Osteocyte (in vitro differentiated cells): ENCODE measurements at regions not wholly inside any gene's neighbourhood (a gene's known extent, or its start where the extent isn't known, plus 50 kb on each side); places are given as distances from the start of the nearest gene placed in this dataset.

Source experiments
- DNase-seq: peaks from one replicate; pipeline ENCODE4 v3.0.0; 2021; ENCODE audit warnings: mixed read lengths; ENCODE audit not compliant: unreplicated experiment; ENCODE audit errors: extremely low spot score
- H3K27ac Mint-ChIP-seq: one replicate; pipeline ENCODE4 v1.8.0; 2021; ENCODE audit warnings: mild to moderate bottlenecking, mixed read lengths; ENCODE audit not compliant: unreplicated experiment
- H3K27me3 Mint-ChIP-seq: one replicate; pipeline ENCODE4 v1.8.0; 2021; ENCODE audit warnings: mixed read lengths; ENCODE audit not compliant: unreplicated experiment
- H3K36me3 Mint-ChIP-seq: one replicate; pipeline ENCODE4 v1.8.0; 2021; ENCODE audit warnings: mixed read lengths; ENCODE audit not compliant: unreplicated experiment
- H3K4me1 Mint-ChIP-seq: one replicate; pipeline ENCODE4 v1.8.0; 2021; ENCODE audit warnings: mixed read lengths; ENCODE audit not compliant: unreplicated experiment
- H3K4me3 Mint-ChIP-seq: one replicate; pipeline ENCODE4 v1.8.0; 2021; ENCODE audit warnings: mild to moderate bottlenecking, moderate library complexity, mixed read lengths; ENCODE audit not compliant: unreplicated experiment
- H3K9me3 Mint-ChIP-seq: one replicate; pipeline ENCODE4 v1.8.0; 2021; ENCODE audit warnings: mixed read lengths; ENCODE audit not compliant: unreplicated experiment
- TF ChIP-seq, protein P1 (sequence below): fragments of 200-600 bp; sonication (generic); IDR thresholded peaks from 2 replicates; pipeline ENCODE4 v1.5.0; 2021; ENCODE audit warnings: antibody characterized with exemption, mild to moderate bottlenecking, moderate library complexity

DNA sequence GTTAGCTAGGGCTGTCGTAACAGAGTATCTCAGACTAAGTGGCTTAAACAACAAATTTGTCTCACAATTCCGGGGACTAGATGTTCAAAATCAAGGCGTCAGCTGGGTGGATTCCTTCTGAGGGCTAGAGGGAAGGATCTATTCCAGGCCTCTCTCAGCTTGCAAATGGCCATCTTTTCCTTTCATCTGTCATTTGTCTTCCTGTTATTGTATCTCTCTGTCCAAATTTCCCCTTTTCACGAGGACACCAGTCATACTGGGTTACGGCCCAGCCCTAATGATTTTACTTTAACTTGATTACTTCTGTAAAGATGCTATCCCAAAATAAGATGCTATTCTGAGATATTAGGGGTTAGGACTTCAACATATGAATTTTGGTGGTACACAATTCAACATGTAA is 119.0 kb upstream of the CPSF6 start:
- H3K27me3 Mint-ChIP-seq, result peaks cover 13% of the 10 kb centered on the region
- TF ChIP-seq, protein P1, sequence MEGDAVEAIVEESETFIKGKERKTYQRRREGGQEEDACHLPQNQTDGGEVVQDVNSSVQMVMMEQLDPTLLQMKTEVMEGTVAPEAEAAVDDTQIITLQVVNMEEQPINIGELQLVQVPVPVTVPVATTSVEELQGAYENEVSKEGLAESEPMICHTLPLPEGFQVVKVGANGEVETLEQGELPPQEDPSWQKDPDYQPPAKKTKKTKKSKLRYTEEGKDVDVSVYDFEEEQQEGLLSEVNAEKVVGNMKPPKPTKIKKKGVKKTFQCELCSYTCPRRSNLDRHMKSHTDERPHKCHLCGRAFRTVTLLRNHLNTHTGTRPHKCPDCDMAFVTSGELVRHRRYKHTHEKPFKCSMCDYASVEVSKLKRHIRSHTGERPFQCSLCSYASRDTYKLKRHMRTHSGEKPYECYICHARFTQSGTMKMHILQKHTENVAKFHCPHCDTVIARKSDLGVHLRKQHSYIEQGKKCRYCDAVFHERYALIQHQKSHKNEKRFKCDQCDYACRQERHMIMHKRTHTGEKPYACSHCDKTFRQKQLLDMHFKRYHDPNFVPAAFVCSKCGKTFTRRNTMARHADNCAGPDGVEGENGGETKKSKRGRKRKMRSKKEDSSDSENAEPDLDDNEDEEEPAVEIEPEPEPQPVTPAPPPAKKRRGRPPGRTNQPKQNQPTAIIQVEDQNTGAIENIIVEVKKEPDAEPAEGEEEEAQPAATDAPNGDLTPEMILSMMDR, result no peak
- no peak overlapping the region for H3K4me3 Mint-ChIP-seq
- H3K4me1 Mint-ChIP-seq, result no peaks in the 10 kb centered on the region
- no peak for DNase-seq
- H3K9me3 Mint-ChIP-seq, result no peaks in the 10 kb centered on the region
- no peaks in the 10 kb centered on the region for H3K36me3 Mint-ChIP-seq
- no peak overlapping the region for H3K27ac Mint-ChIP-seq

DNA sequence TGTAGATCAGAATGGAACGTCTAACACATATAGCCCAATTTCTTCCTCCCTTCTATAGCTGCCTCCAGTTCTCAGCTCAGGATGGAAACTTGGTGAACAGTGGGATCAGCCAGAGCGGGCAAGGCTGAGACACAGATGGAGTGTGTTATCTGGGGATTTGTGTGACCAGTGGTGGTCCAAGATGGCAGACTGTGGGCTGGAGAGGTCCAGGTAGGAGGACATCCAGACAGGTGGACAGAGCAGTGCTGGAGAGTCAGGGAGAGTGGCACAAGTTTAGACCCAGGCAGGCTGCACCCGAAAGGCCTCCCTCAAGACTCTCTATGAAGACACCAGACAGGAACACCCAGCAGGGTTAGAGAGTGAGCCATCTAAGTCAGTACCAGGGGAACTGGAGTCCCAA is 116.1 kb upstream of the CPSF6 start:
- no peak overlapping the region for H3K27ac Mint-ChIP-seq
- peaks cover 13% of the 10 kb centered on the region for H3K27me3 Mint-ChIP-seq
- H3K4me1 Mint-ChIP-seq, result no peaks in the 10 kb centered on the region
- no peak overlapping the region for H3K4me3 Mint-ChIP-seq
- no peaks in the 10 kb centered on the region for H3K9me3 Mint-ChIP-seq
- H3K36me3 Mint-ChIP-seq, result no peaks in the 10 kb centered on the region
- DNase-seq, result peak; percentile 71
- TF ChIP-seq, protein P1, result no peak

DNA sequence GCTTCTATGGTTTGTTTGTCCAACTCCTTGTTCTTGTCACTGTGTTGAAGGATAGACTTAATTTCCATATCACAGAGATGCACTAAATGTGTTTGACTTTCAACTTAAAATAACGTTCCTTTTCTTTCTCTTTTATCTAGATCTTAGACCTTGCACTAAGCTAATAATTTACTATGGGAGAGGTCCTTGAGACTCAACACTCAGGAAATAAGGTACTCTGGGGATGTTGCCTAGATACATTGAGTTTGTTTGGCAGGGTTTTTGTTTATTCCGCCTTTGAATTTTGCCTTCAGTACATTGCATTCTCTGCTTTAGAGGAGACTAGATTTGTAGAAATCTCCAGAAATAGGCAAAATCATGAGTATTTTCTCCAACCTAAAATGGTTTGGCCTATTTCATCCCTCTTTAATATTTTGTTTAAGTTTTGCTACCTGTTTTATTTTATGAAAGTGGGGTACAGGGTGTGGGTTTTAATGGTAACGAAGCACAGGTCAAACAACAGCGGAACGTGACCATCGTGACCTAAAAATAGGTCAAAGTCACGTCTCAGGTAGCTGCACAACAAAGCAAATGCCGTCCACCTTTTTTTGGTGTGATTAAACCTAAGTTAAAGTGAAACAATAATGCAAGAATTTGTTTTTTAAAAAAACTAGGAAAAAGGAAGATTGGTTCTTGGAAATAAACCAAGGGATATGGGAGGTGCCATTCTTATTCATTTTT is 115.3 kb upstream of the CPSF6 start:
- Mint-ChIP-seq H3K9me3 (no peaks in the 10 kb centered on the region), H3K27me3 (peaks cover 13% of the 10 kb centered on the region), H3K27ac (no peak overlapping the region), H3K4me1 (no peaks in the 10 kb centered on the region), H3K36me3 (no peaks in the 10 kb centered on the region), H3K4me3 (no peak overlapping the region)
- TF ChIP-seq, protein P1, result no peak
- no peak for DNase-seq

DNA sequence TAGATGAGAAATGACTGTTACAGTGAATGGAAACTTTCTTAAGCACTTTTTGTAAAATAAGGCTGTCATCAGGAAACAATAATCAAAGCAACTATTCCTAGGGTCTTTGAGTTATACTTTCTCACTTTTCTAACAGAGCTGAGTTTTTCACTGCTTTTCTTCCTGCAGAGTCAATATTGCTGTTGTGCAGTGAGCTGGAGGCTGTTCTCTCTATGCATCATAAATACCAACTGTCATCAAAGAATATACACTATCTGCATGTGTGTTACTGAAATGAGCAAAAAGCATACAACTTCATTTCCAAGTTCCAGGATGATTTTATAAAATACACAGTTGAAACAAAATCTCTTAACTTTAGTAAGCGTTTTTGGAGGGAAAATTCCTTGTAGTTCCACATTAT is 110.4 kb upstream of the CPSF6 start:
- peaks cover 32% of the 10 kb centered on the region for H3K27me3 Mint-ChIP-seq
- no peak for DNase-seq
- H3K4me3 Mint-ChIP-seq, result no peak overlapping the region
- H3K4me1 Mint-ChIP-seq, result no peaks in the 10 kb centered on the region
- no peak overlapping the region for H3K27ac Mint-ChIP-seq
- TF ChIP-seq, protein P1, result no peak
- H3K36me3 Mint-ChIP-seq, result no peaks in the 10 kb centered on the region
- H3K9me3 Mint-ChIP-seq, result no peaks in the 10 kb centered on the region

DNA sequence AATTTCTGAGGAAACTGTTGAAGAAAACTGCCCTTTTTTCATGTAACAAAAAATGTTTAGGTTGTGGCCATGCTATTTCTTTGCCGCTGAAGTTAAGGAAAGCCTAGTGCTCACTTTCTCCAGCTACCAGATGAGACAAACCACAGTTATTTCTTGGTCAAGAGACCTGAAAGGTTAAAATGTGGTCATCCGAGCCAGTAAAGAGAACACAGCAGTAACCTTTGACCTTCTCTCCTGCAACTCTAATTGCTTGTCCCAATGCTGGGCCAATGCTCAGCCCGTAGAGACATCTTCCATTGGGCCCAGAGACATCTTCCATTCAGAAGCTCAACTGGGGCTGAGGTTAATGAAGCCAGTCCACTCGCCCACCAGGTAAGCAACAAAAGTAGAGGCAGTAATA is 109.8 kb upstream of the CPSF6 start:
- H3K27ac Mint-ChIP-seq, result no peak overlapping the region
- no peak for DNase-seq
- peaks cover 36% of the 10 kb centered on the region for H3K27me3 Mint-ChIP-seq
- no peaks in the 10 kb centered on the region for H3K9me3 Mint-ChIP-seq
- H3K4me3 Mint-ChIP-seq, result no peak overlapping the region
- TF ChIP-seq, protein P1, result no peak
- no peaks in the 10 kb centered on the region for H3K4me1 Mint-ChIP-seq
- no peaks in the 10 kb centered on the region for H3K36me3 Mint-ChIP-seq
